GM18858 (cell line): ENCODE measurements at regions not wholly inside any gene's neighbourhood (a gene's known extent, or its start where the extent isn't known, plus 50 kb on each side); places are given as distances from the start of the nearest gene placed in this dataset.
"Not testable (repeated sequence)": the region's sequence is repeated elsewhere in the genome, so short reads cannot be mapped to it uniquely, and the experiment has no call there.

Experiments used
- ATAC-seq: cut with Tn5 transposase; IDR thresholded peaks from one replicate; pipeline ENCODE4 v1.9.1; 2021; ENCODE audit not compliant: unreplicated experiment

DNA sequence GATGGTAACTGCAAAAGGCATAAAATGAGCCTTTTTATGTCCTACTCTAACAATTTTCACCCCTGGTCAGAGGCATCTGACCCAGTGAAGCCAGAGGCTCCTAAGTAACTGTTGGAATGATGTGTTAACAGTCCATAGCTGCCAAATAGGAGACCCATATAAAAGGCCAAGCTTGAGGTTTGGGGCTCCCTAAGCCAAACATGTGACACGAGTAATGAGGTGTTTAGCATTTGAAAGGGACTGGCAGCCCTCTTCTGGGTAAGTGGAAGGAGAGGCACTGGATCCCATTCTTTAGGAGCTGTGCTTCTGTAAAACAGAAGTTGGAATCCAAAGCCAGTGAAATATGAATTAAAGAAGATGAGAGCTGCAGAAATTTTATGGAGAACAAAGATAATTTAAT is 100.6 kb upstream of the PNPLA4 start:
- ATAC-seq = no peak

DNA sequence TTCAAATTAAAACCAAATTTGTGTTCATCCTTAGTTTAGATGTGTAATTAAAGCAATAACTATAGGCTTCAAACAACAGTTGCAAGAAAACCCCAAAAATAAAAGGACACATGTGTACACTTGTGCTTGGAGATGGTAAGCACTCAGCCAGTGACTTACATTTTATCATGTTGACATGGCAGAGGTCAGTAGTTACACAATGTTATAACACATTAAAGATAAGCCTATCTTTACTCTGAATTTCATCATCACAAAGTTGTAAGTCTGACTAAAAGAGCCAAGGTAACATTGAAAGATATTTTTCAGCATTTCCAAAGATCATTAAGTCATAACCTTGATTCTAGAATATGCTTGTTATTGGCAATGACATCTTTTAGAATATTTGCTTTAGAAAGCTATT is 98.5 kb upstream of the PNPLA4 start:
- no peak for ATAC-seq

DNA sequence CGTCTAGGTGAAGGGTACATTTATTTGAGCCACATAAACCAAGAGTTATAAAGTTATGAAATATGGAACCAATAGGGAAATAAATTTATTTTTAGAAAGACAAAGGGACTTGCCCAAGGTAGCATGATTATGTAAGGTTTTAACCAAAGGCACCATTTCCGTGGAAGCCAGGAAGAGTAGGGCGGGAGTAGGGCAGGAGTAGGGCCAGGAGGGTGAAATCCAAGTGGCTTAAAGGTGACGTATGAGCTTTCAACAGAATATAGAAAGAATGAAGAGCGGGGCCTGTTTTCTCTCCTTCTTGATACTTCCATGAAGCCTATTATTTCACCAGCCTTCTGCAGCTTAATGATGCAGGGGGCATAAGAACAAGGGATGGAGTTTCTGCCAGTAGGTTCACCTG is 91.7 kb upstream of the PNPLA4 start:
- no peak for ATAC-seq

DNA sequence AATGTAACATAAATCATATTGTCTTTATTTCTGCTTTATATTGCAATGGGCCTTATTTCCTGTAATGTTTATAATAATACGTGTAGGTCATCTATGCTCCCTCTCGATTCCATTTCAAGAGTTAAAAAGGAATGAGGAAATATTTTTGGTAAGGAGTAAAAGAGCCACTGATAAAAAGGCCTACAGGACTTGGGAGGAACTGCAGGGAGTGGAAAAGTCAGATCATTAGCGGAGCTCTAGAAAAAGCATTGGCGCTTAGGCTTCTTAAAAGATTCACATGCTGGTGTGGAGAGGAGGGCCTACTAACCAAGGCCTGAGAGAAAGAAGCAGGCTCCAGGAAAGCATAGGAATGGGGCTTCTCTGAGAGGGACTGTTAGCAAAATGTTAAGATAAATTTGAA is 82.9 kb upstream of the PNPLA4 start:
- no peak for ATAC-seq

DNA sequence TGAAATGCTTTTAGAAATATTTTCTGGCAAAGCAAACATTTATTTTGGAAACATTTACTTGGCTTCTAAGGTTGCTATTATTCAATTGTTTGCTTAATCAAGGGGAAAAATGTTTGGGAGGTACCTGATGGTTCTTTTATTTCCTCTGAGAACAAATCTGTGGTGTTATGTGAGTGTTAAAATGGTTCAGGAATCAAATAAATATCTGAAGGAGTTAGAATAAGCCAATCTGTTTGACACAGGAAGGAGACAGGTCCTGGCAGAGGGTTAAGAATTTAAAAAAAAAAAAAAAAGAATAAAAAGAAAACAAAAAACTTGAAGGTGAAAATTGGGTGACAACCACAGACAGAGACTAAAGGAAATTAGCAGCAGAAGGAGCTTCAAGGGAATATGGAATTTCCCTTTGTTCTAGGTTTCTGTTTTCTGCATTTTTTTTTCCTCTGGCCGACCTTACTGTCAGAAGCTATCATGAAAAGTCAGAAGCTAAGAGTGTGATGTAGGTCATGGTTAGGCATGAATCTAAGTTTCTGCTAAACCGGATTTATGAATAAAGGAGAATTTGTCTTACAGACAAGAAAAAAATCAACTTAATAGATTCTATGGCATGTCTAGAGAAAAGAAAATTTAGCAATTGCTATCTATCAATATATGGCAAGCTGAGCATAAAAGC is 78.6 kb upstream of the PNPLA4 start:
- ATAC-seq = no peak

DNA sequence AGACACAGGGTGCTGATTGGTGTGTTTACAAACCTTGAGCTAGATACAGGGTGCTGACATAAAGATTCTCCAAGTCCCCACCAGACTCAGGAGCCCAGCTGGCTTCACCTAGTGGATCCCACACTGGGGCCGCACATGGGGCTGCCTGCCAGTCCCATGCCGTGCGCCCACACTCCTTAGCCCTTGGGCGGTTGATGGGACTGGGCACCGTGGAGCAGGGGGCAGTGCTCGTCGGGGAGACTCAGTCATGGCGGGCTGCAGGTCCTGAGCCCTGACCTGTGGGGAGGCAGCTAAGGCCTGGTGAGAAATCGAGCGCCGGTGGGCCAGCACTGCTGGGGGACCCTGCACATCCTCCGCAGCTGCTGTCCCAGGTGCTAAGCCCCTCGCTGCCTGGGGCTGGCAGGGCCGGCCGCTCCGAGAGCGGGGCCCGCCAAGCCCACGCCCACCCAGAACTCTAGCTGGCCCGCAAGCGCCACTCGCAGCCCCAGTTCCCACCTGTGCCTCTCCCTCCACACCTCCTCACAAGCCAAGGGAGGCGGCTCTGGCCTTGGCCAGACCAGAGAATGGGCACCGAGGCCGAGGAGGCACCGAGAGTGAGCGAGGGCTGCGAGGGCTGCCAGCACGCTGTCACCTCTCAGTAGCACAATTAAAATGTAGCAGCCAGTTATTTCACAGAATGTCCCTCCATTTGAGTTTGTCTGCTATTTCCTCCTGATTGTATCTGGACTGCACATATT is 76.1 kb upstream of the PNPLA4 start:
- ATAC-seq = no peak

DNA sequence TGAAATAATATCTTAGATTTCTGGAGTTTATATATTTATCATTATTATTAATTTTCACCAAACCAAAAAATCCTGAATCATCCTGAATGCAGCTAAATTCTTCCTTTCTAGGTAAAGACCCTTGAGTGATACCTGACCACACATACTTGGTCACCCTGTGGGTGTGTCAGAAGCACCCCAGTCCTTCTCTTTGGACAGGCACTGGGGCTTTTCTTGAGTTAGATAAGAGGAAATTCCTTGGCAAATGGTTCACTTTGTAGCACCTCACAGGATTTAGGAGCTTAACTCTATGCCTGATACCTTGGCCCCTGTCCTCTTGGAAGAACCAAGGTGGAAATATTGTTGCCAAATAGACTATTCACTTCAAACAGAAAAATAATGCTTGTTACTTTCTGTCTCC is 69.6 kb upstream of the PNPLA4 start:
- no peak for ATAC-seq

DNA sequence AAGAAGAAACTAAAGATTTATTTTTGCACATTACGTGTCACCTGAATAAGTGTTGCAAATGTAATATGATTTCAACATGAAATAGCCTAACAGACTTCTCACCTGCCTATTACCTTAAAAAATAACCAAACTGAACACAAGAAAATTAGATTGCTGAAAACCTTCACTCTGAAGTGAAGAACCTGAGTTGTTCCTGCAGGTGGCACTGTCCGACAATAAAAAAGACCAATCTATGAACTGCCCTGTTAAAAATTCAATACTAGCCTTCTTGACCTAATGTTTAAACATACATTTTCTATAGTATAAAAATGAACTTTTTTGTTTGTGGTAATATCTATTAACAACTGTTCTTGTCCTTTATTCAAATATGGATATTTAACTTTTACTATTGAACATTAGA is 69.2 kb upstream of the PNPLA4 start:
- peak; percentile 75 for ATAC-seq

DNA sequence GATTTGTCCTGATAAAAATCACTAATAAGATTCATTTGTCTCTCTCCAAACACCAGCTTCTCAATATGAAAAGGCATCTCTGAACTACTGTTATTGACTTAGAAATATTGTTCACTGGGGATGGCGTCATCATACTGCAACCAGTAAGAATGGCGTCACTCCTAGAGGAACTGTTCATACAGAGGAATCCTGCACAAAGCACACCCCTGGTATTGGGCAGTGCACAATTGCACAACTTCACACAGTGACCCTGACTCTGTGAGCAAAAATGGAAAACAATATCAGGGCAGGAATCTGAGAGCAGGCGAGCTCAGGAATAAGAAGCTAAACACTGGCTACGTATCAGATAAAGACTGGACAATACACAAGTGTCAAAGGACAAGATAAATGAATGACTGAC is 66.7 kb upstream of the PNPLA4 start:
- no peak for ATAC-seq

DNA sequence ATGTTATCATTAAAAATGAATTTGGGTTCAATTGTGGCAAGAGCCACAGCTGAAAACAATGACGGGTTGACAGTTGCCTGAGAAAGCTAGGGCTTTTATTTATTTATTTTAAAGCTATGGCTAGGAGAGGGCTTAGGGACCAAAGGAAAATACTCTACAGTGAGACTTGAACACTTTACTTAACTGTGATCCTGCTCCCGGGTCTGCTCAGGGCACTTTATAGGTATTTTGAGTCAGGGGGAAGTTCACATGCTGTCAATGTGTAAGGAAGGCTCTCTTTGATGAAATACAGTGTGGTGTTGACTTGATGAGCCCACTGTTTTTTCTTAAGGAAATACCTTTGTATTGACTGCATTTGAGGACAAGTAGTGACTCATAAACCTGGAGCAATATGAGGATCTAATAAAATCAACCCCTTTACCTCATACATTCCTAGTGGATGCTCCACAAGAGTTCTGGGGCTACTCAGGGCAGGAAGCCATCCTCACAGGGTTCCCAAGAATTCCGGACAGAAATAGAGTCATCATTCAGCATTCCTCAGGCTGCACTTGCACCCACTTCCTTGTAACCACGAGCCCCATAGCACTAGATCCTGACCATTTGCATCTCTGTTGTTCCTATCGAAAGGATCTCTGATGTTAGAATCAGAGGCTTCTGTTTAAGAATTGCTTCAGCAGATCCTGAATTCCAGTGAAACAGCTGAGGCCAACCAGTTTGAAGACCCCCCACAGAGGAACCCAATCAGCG is 61.0 kb upstream of the PNPLA4 start:
- not testable (repeated sequence) for ATAC-seq

DNA sequence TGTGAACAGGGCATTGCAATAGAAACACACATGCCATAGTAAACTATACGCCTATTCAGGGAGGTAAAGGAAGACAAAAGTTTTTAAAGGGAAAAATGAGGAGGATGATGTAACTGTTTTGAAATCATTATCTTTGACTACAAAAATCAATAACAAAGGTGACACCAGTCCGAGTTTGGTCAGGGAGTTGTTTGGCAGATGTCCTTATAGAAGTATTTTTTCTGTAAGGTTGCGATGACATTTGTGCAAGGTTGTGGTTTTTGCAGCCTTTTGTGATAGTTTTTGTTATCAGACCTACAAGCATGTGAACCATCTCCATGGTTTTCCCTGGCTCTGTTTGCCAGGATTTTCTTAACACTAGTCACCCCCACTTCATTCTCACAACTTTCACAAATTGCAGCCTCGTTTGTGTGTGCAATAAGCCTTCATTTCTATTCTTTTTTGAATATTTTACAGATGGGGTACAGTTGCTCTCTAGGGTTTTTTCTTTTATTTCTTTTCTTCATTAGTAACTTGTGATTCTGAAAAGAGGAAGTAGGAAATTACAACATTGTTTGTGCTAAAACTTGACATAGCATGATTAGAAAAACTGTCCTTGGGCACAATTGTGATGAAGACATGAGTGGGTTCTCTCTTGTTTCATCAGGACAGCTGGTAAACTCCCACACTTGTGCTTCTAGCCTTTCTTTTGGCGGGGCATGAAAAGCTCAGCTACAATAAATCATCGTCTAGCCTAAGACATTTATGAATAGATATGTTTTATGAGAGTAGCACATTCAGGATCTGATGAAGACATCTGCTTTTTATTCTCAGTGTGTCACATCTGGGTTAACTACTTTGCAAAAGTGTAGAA is 60.2 kb upstream of the PNPLA4 start:
- ATAC-seq = peak; percentile 64

DNA sequence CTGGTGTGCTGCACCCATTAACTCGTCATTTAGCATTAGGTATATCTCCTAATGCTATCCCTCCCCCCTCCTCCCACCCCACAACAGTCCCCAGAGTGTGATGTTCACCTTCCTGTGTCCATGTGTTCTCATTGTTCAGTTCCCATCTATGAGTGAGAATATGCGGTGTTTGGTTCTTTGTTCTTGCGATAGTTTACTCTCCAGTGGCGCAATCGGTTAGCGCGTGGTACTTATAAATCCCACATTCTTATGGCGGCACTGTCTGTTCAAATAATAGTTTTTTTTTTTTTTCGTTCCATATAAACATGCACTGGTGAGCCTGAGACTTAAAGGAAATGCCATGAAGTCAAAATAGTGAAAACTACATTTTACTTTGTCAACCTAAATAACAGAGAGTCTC is 59.5 kb upstream of the PNPLA4 start:
- not testable (repeated sequence) for ATAC-seq

DNA sequence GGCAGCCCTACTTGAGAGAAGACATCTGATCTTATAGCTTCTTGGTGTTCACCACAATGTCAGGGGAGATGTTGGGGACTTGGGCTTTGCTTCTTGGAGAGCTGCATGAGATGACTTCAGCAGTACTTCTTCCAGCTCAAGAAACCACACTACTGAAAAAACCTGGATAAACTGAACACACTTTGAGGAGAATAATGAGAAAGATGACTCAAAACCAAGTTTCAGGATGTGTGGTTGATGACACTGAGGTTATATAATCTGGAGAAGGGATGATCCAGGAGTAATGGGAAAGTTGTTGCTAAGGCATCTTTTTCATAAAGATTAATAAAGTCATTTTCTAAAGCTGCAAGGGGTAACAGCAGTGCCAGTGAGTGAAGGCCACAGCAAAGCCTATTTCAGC is 58.4 kb upstream of the PNPLA4 start:
- no peak for ATAC-seq

DNA sequence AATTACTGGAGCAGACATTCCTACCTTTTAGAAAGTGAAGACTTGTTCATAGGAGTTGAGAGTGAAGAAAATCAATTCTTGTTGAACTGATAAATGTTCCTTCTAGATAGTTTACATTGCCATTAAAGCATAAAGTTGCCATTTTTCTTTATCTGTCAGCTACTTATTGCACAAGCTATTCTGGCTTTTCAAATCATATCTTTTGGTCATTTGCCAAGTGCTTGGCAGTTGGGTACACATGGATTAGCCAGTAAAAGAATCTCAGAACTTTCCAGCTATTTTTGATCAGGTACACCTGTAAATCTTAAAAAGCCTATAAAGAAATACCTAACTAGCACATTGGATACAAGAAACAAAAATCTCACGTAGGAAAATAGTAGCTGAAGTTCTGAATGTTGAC is 56.4 kb upstream of the PNPLA4 start:
- no peak for ATAC-seq
